Left lung (tissue), 4 donors: ENCODE measurements at regions not wholly inside any gene's neighbourhood (a gene's known extent, or its start where the extent isn't known, plus 50 kb on each side); places are given as distances from the start of the nearest gene placed in this dataset.

Experiments used
- ATAC-seq: fragments of 200-7000 bp; cut with Tn5 transposase; one replicate; pipeline ENCODE4 v1.9.1; 2020; ENCODE audit warnings: moderate library complexity
- DNase-seq, 4 donors: peaks; one replicate each; pipeline ENCODE4 v3.0.0-alpha.2; 2013 to 2020
- H3K27ac ChIP-seq, 2 donors: fragments of 200-600 bp; sonication (generic) in 1 of 2; one replicate each; pipeline versions ENCODE4 v1.5.0 to v1.8.0; 2020 to 2021
- H3K27me3 ChIP-seq, 2 donors: fragments of 200-600 bp; sonication (generic) in 1 of 2; one replicate each; pipeline versions ENCODE4 v1.5.0 to v1.8.0; 2020 to 2021
- H3K36me3 ChIP-seq, 2 donors: fragments of 200-600 bp; sonication (generic) in 1 of 2; one replicate each; pipeline versions ENCODE4 v1.5.0 to v1.8.0; 2020 to 2021
- H3K4me1 ChIP-seq, 2 donors: fragments of 200-600 bp; one replicate each; pipeline ENCODE4 v1.8.0; 2021
- H3K4me3 ChIP-seq, 2 donors: fragments of 200-600 bp; sonication (generic) in 1 of 2; one replicate each; pipeline versions ENCODE4 v1.5.0 to v1.8.0; 2020 to 2021; ENCODE audit warnings: mild to moderate bottlenecking in 1 of 2
- H3K9me3 ChIP-seq, 2 donors: fragments of 200-600 bp; sonication (generic) in 1 of 2; one replicate each; pipeline versions ENCODE4 v1.5.0 to v1.8.0; 2020 to 2021
- CTCF ChIP-seq, 2 donors: fragments of 200-600 bp; sonication (generic) in 1 of 2; IDR thresholded peaks; one replicate each; pipeline versions ENCODE4 v1.5.0 to v1.8.0; 2021; ENCODE audit warnings: antibody characterized with exemption in 2 of 2
- intact Hi-C, 2 donors: fragments of 100-400 bp; cut with DNase I; formaldehyde crosslinking; loops; one replicate each; pipeline versions ENCODE4 v1.11.2 to v1.14.2; 2022
- donor health status: DM: no; HTN: yes; CAD: no.
- donor health status: DM: no; HTN: no; CAD: no.

DNA sequence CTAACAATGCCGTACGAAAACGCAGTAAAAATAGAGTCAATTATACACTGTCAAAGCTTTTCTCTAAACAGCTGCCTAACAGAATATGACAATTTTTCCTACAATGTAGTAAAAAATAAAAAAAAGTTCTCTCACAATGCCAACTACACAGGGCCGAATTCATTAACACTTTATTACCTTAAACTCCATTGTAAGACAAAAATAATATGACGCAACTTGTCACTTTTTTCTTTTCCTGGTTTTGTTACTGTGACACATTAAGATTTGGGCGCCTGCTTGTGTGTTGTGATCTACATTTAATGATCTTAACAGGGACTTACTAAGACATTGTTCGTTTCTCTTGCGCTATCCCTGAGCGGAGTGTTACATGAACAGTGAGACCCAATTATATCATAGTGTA, 204.1 kb downstream of the INSC start:
- Histone ChIP-seq H3K4me3 (no peak overlapping the region), H3K36me3 (no peaks in the 10 kb centered on the region), H3K4me1 (no peaks in the 10 kb centered on the region), H3K9me3 (no peaks in the 10 kb centered on the region), H3K27me3 (no peaks in the 10 kb centered on the region), H3K27ac (no peak overlapping the region)
- intact Hi-C loops: no loop called here
- ATAC-seq: no peak
- TF ChIP-seq CTCF (IDR thresholded peaks at IDR 0.05): no peak
- no peak for DNase-seq

DNA sequence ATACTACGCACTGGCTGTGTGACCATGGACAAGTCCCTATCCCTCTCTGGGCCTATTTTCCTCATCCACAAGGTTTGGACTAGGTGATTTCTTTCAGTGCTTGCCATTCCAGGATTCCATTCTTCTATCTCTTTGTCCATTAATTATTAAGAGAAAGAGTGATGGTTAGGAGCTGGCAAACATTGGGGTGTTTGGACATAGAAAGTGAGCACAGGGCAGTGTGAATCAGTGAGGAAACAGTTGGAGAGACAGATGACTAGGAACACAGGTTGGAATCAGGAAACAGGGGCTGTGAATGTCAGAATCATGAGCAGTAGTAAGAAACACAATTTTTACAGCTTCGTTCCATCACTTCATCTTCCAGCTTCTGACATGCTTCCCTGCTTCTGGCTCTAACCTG, 211.8 kb downstream of the INSC start:
- Histone ChIP-seq H3K36me3 (no peaks in the 10 kb centered on the region), H3K4me3 (no peak overlapping the region), H3K4me1 (no peaks in the 10 kb centered on the region), H3K9me3 (no peaks in the 10 kb centered on the region), H3K27ac (no peak overlapping the region), H3K27me3 (no peaks in the 10 kb centered on the region)
- intact Hi-C loops: no loop called here
- TF ChIP-seq CTCF (IDR thresholded peaks at IDR 0.05): no peak
- DNase-seq (no peak), ATAC-seq (no peak)

DNA sequence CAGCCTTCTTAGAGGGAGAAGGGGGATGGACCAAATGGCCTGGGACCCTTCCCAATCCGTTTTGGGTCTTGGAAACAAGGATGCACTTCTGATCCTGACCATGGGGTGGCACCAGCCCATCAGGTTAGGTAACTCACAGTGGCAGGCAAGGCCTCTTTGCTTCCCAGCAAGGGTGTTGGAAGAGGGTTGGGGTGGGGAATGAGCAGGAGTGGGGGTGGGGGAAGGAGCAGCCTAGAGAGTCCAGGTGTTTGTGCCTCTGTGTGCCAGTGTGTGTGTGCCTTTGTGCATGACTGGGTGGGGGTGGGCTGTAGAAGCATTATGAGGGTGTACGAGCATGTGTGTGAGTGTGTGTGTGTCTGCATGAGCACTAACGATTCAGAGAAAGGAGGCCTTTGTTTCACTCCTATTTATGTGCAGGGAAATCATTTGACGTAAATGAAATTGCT, 213.1 kb downstream of the INSC start:
- H3K27ac ChIP-seq: no peak overlapping the region
- H3K36me3 ChIP-seq: no peaks in the 10 kb centered on the region
- no peaks in the 10 kb centered on the region for H3K9me3 ChIP-seq
- no peak overlapping the region for H3K4me3 ChIP-seq
- DNase-seq: peak in 3 of 4 donors; percentile 40 to 67 (median 44)
- peak; percentile 48 to 49 for TF ChIP-seq CTCF (IDR thresholded peaks at IDR 0.05)
- H3K27me3 ChIP-seq: no peaks in the 10 kb centered on the region
- intact Hi-C loops: no loop called here
- H3K4me1 ChIP-seq: no peaks in the 10 kb centered on the region
- ATAC-seq: peak; percentile 90

- Histone ChIP-seq H3K27ac (no peak overlapping the region), H3K4me3 (no peak overlapping the region), H3K36me3 (no peaks in the 10 kb centered on the region), H3K9me3 (no peaks in the 10 kb centered on the region), H3K4me1 (no peaks in the 10 kb centered on the region), H3K27me3 (no peaks in the 10 kb centered on the region)
- TF ChIP-seq CTCF (IDR thresholded peaks at IDR 0.05): no peak
- intact Hi-C loops: no loop called here
- no peak for ATAC-seq
- peak in 1 of 4 donors; percentile 16 for DNase-seq
These were observed 218.7 kb downstream of the INSC start for GRCh38 chr11:15333407-15333806.

- no peak for TF ChIP-seq CTCF (IDR thresholded peaks at IDR 0.05)
- Histone ChIP-seq H3K27me3 (no peaks in the 10 kb centered on the region), H3K9me3 (no peaks in the 10 kb centered on the region), H3K4me3 (no peak overlapping the region), H3K36me3 (no peaks in the 10 kb centered on the region), H3K4me1 (no peaks in the 10 kb centered on the region), H3K27ac (no peak overlapping the region)
- intact Hi-C loops: no loop called here
- no peak for ATAC-seq
- no peak for DNase-seq
These were observed 220.0 kb downstream of the INSC start for GRCh38 chr11:15334766-15335165.
